WTC11 (cell line): ENCODE measurements at regions not wholly inside any gene's neighbourhood (a gene's known extent, or its start where the extent isn't known, plus 50 kb on each side); places are given as distances from the start of the nearest gene placed in this dataset.

ENCODE experiments used
- ATAC-seq: fragments of 200-7000 bp; cut with Tn5 transposase; 2 replicates; pipeline ENCODE4 v1.10.0; 2021; ENCODE audit warnings: mild to moderate bottlenecking, moderate library complexity
- CTCF ChIA-PET: fragments of 300-600 bp; sonication (Branson Sonifier 250); formaldehyde crosslinking; loops from one replicate; lab custom pipeline; 2021; ENCODE audit warnings: antibody characterized with exemption; lab: Charles Lee
- POLR2A ChIA-PET: fragments of 350-600 bp; sonication (Branson Sonifier 250); formaldehyde crosslinking; loops from one replicate; lab custom pipeline; 2021; ENCODE audit warnings: antibody characterized with exemption; lab: Charles Lee
- DNase-seq: peaks from one replicate; pipeline ENCODE4 v3.0.0; 2021; ENCODE audit warnings: low spot score
- H3K27ac Mint-ChIP-seq: 2 replicates; pipeline ENCODE4 v1.8.0; 2021; ENCODE audit warnings: mixed read lengths
- H3K27me3 Mint-ChIP-seq: 2 replicates; pipeline ENCODE4 v1.8.0; 2021; ENCODE audit warnings: low read depth, mild to moderate bottlenecking, moderate library complexity, mixed read lengths
- H3K36me3 Mint-ChIP-seq: 2 replicates; pipeline ENCODE4 v1.8.0; 2021; ENCODE audit warnings: mixed read lengths
- H3K4me1 Mint-ChIP-seq: 2 replicates; pipeline ENCODE4 v1.8.0; 2022; ENCODE audit warnings: mixed read lengths
- H3K4me3 Mint-ChIP-seq: 2 replicates; pipeline ENCODE4 v1.8.0; 2021; ENCODE audit warnings: mild to moderate bottlenecking, moderate library complexity, mixed read lengths
- H3K9me3 Mint-ChIP-seq: 2 replicates; pipeline ENCODE4 v1.8.0; 2021; ENCODE audit warnings: mixed read lengths
- CBFB ChIP-seq: sonication (generic); formaldehyde crosslinking; IDR thresholded peaks from 2 replicates; pipeline ENCODE4 v1.8.1; 2022; ENCODE audit warnings: mild to moderate bottlenecking, low read depth, missing genetic modification reagents
- FOXP1 ChIP-seq: sonication (generic); formaldehyde crosslinking; IDR thresholded peaks from 2 replicates; pipeline ENCODE4 v1.8.0; 2022; ENCODE audit warnings: missing genetic modification reagents, mild to moderate bottlenecking, moderate library complexity, borderline replicate concordance
- GABPB1 ChIP-seq: sonication (generic); formaldehyde crosslinking; IDR thresholded peaks from 2 replicates; pipeline ENCODE4 v1.8.1; 2023; ENCODE audit warnings: mild to moderate bottlenecking, missing genetic modification reagents
- KAT7 ChIP-seq: sonication (generic); formaldehyde crosslinking; IDR thresholded peaks from 2 replicates; pipeline ENCODE4 v1.8.1; 2023; ENCODE audit warnings: missing genetic modification reagents, mild to moderate bottlenecking, borderline replicate concordance
- MLX ChIP-seq: sonication (generic); formaldehyde crosslinking; IDR thresholded peaks from 2 replicates; pipeline ENCODE4 v1.8.1; 2023; ENCODE audit warnings: mild to moderate bottlenecking, missing genetic modification reagents, moderate library complexity
- NFE2L1 ChIP-seq: sonication (generic); formaldehyde crosslinking; IDR thresholded peaks from 2 replicates; pipeline ENCODE4 v1.8.1; 2023; ENCODE audit warnings: missing genetic modification reagents
- NFYB ChIP-seq: sonication (generic); formaldehyde crosslinking; conservative IDR thresholded peaks from 2 replicates; pipeline ENCODE4 v1.8.0; 2022; ENCODE audit warnings: low read depth, missing genetic modification reagents
- NR1H2 ChIP-seq: sonication (generic); formaldehyde crosslinking; IDR thresholded peaks from 2 replicates; pipeline ENCODE4 v1.9.0; 2021; ENCODE audit warnings: mild to moderate bottlenecking, moderate library complexity, missing genetic modification reagents
- NR2C2 ChIP-seq: sonication (generic); formaldehyde crosslinking; IDR thresholded peaks from 2 replicates; pipeline ENCODE4 v1.8.0; 2022; ENCODE audit warnings: mild to moderate bottlenecking, missing genetic modification reagents
- PRDM15 ChIP-seq: sonication (generic); formaldehyde crosslinking; IDR thresholded peaks from 2 replicates; pipeline ENCODE4 v1.8.0; 2022; ENCODE audit warnings: missing genetic modification reagents
- PRRX2 ChIP-seq: fragments of 250-450 bp; sonication (Bioruptor Pico); IDR thresholded peaks from 2 replicates; pipeline ENCODE4 v1.8.0; 2021; ENCODE audit warnings: mild to moderate bottlenecking
- TCF7 ChIP-seq: sonication (generic); formaldehyde crosslinking; IDR thresholded peaks from 2 replicates; pipeline ENCODE4 v1.8.0; 2022; ENCODE audit warnings: mild to moderate bottlenecking, low read depth, missing genetic modification reagents, moderate library complexity
- ZBTB21 ChIP-seq: sonication (generic); formaldehyde crosslinking; IDR thresholded peaks from 2 replicates; pipeline ENCODE4 v1.8.1; 2023; ENCODE audit warnings: mild to moderate bottlenecking, missing genetic modification reagents, borderline replicate concordance
- ZBTB43 ChIP-seq: sonication (generic); formaldehyde crosslinking; IDR thresholded peaks from 2 replicates; pipeline ENCODE4 v1.8.1; 2023; ENCODE audit warnings: mild to moderate bottlenecking, missing genetic modification reagents
- ZNF416 ChIP-seq: fragments of 250-450 bp; sonication (Bioruptor Pico); IDR thresholded peaks from 2 replicates; pipeline ENCODE4 v1.9.0; 2021; ENCODE audit warnings: mild to moderate bottlenecking, inconsistent platforms
- ZNF512 ChIP-seq: sonication (generic); formaldehyde crosslinking; IDR thresholded peaks from 2 replicates; pipeline ENCODE4 v1.8.1; 2022; ENCODE audit warnings: missing genetic modification reagents, borderline replicate concordance
- TF ChIP-seq, protein P1 (sequence below): sonication (generic); formaldehyde crosslinking; IDR thresholded peaks from 2 replicates; pipeline ENCODE4 v1.8.0; 2023; ENCODE audit warnings: mild to moderate bottlenecking, missing genetic modification reagents
- TF ChIP-seq, protein P2 (sequence below): fragments of 200-600 bp; IDR thresholded peaks from 2 replicates; pipeline ENCODE4 v1.8.0; 2022; ENCODE audit warnings: antibody characterized with exemption

DNA sequence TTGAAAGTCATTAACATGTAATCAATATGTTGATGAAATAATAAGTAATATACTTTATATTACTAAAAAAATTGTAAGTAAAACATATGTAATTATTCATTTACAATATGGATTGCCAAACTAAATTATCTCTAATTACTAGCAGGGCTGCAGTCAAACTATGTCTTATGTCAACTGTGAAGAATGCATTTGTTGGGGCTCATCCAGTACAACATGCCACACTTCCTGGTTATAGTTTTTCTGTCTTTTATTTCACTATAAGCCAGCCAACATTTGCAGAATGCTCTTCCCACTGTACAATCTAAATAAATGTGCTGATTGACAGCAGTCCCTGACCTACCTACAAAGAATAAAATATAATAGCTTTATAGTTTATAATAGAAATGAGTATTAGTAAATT lies 975.4 kb upstream of the NDST4 start:
- ATAC-seq (no peak), DNase-seq (no peak)
- no peak overlapping the region for H3K4me3 Mint-ChIP-seq
- 0 out of 2 replicates have a peak, but pooled peaks cover 3% of the 10 kb centered on the region for H3K4me1 Mint-ChIP-seq
- H3K27ac Mint-ChIP-seq, result no peak overlapping the region
- H3K9me3 Mint-ChIP-seq, result no peaks in the 10 kb centered on the region
- H3K27me3 Mint-ChIP-seq, result no peaks in the 10 kb centered on the region
- ChIA-PET POLR2A (no interaction called here), CTCF (no interaction called here)
- TF ChIP-seq, protein P1, sequence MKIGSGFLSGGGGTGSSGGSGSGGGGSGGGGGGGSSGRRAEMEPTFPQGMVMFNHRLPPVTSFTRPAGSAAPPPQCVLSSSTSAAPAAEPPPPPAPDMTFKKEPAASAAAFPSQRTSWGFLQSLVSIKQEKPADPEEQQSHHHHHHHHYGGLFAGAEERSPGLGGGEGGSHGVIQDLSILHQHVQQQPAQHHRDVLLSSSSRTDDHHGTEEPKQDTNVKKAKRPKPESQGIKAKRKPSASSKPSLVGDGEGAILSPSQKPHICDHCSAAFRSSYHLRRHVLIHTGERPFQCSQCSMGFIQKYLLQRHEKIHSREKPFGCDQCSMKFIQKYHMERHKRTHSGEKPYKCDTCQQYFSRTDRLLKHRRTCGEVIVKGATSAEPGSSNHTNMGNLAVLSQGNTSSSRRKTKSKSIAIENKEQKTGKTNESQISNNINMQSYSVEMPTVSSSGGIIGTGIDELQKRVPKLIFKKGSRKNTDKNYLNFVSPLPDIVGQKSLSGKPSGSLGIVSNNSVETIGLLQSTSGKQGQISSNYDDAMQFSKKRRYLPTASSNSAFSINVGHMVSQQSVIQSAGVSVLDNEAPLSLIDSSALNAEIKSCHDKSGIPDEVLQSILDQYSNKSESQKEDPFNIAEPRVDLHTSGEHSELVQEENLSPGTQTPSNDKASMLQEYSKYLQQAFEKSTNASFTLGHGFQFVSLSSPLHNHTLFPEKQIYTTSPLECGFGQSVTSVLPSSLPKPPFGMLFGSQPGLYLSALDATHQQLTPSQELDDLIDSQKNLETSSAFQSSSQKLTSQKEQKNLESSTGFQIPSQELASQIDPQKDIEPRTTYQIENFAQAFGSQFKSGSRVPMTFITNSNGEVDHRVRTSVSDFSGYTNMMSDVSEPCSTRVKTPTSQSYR (CRISPR knock-in tag), result no peak
- TF ChIP-seq, protein P2, sequence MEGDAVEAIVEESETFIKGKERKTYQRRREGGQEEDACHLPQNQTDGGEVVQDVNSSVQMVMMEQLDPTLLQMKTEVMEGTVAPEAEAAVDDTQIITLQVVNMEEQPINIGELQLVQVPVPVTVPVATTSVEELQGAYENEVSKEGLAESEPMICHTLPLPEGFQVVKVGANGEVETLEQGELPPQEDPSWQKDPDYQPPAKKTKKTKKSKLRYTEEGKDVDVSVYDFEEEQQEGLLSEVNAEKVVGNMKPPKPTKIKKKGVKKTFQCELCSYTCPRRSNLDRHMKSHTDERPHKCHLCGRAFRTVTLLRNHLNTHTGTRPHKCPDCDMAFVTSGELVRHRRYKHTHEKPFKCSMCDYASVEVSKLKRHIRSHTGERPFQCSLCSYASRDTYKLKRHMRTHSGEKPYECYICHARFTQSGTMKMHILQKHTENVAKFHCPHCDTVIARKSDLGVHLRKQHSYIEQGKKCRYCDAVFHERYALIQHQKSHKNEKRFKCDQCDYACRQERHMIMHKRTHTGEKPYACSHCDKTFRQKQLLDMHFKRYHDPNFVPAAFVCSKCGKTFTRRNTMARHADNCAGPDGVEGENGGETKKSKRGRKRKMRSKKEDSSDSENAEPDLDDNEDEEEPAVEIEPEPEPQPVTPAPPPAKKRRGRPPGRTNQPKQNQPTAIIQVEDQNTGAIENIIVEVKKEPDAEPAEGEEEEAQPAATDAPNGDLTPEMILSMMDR, result no peak
- TF ChIP-seq PRRX2 (CRISPR knock-in tag) (no peak), ZNF512 (no peak), FOXP1 (CRISPR knock-in tag) (no peak)
- no peaks in the 10 kb centered on the region for H3K36me3 Mint-ChIP-seq

DNA sequence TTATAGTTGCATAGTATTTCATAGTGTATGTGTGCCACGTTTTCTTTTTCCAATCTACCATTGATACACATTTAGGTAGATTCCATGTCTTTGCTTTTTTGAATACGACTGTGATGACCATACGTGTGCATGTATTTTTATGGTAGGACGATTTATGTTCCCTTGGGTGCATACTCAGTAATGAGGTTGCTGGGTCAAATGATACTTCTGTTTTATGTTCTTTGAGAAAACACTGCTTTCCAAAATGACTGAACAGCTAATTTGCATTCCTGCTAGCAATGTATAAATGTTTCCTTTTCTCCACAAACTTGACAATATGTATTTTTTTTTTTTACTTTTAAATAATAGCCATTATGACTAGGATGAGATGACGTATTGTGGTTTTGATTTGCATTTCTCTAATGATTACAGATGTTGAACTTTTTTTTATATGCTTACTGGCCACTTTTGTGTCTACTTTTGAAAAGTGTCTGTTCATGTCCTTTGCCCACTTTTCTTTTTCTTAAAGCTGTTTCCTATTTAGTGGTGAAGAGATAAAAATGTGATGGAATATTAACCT lies 969.5 kb upstream of the NDST4 start:
- DNase-seq, result no peak
- ChIA-PET CTCF (no interaction called here), POLR2A (no interaction called here)
- H3K9me3 Mint-ChIP-seq, result peaks cover 27% of the 10 kb centered on the region
- ATAC-seq, result no peak
- peaks cover 7% of the 10 kb centered on the region; the same call in 1 of the 2 replicates for H3K36me3 Mint-ChIP-seq
- H3K27me3 Mint-ChIP-seq, result no peaks in the 10 kb centered on the region
- H3K27ac Mint-ChIP-seq, result no peak overlapping the region
- H3K4me3 Mint-ChIP-seq, result no peak overlapping the region
- 0 out of 2 replicates have a peak, but pooled peaks cover 3% of the 10 kb centered on the region for H3K4me1 Mint-ChIP-seq
- no peak for TF ChIP-seq ZBTB43 (CRISPR knock-in tag)
- TF ChIP-seq NFYB, result no peak
- no peak for TF ChIP-seq TCF7 (CRISPR knock-in tag)
- TF ChIP-seq MLX (CRISPR knock-in tag), result no peak
- TF ChIP-seq ZBTB21 (CRISPR knock-in tag), result no peak
- TF ChIP-seq, protein P2, result no peak
- no peak for TF ChIP-seq CBFB (CRISPR knock-in tag)
- TF ChIP-seq ZNF416, result no peak
- no peak for TF ChIP-seq NFE2L1 (CRISPR knock-in tag)
- TF ChIP-seq PRDM15 (CRISPR knock-in tag), result no peak
- TF ChIP-seq NR2C2 (CRISPR knock-in tag), result no peak
- no peak for TF ChIP-seq GABPB1 (CRISPR knock-in tag)
- TF ChIP-seq ZNF512, result no peak
- TF ChIP-seq NR1H2 (CRISPR knock-in tag), result no peak
- no peak for TF ChIP-seq KAT7
